ENCODE measurements at regions not wholly inside any gene's neighbourhood (a gene's known extent, or its start where the extent isn't known, plus 50 kb on each side); places are given as distances from the start of the nearest gene placed in this dataset.
"Not testable (repeated sequence)": the region's sequence is repeated elsewhere in the genome, so short reads cannot be mapped to it uniquely, and the experiment has no call there.

GRCh38 chr5:154674029-154674428 lies 81.1 kb upstream of the LARP1 start:
- H3K27me3 ChIP-seq (ENCODE audit: control insufficient read depth in 4 of 4, insufficient read depth in 4 of 4, low read length in 3 of 4) = no peaks in the 10 kb centered on the region
- no peaks in the 10 kb centered on the region for H3K9me3 ChIP-seq (ENCODE audit: control insufficient read depth in 4 of 4, low read length in 3 of 4)
- no peak overlapping the region for H3K4me3 ChIP-seq (ENCODE audit: low read depth in 1 of 3, low read length in 3 of 3)
- H3K27ac ChIP-seq (ENCODE audit: low read depth in 1 of 2, low read length in 2 of 2) = no peak overlapping the region
- no peak for TF ChIP-seq MAX (IDR thresholded peaks at IDR 0.05)
- no peak for TF ChIP-seq HNF4G (IDR thresholded peaks at IDR 0.05)
- no peak for TF ChIP-seq SP1 (IDR thresholded peaks at IDR 0.05)
- TF ChIP-seq RXRA (IDR thresholded peaks at IDR 0.05) = no peak
- TF ChIP-seq FOXA2 (IDR thresholded peaks at IDR 0.05) = no peak
- TF ChIP-seq NR2F2 (IDR thresholded peaks at IDR 0.05) = no peak
- no peak for TF ChIP-seq FOXA1 (IDR thresholded peaks at IDR 0.05)
- TF ChIP-seq GABPA (IDR thresholded peaks at IDR 0.05 in 1 of 2, conservative IDR thresholded peaks at IDR 0.05 in 1 of 2) = no peak
- TF ChIP-seq EGR1 (IDR thresholded peaks at IDR 0.05; ENCODE audit: low read depth in 2 of 2) = no peak
- TF ChIP-seq RAD21 (IDR thresholded peaks at IDR 0.05) = no peak
- TF ChIP-seq ZBTB33 (IDR thresholded peaks at IDR 0.05) = no peak
- WGBS = 93% methylated on average over 2 of the region's 2 CpGs
- H3K4me1 ChIP-seq (ENCODE audit: control insufficient read depth in 4 of 4, insufficient read depth in 4 of 4, low read length in 3 of 4) = no peaks in the 10 kb centered on the region
- DNase-seq (ENCODE audit: low spot score) = no peak
- no peak overlapping the region for H3K9ac ChIP-seq (ENCODE audit: low read depth in 1 of 2, low read length in 2 of 2)
- no peaks in the 10 kb centered on the region for H3K36me3 ChIP-seq (ENCODE audit: control insufficient read depth in 4 of 4, insufficient read depth in 3 of 4, low read depth in 1 of 4, low read length in 3 of 4)

- H3K4me3 ChIP-seq (ENCODE audit: low read depth in 1 of 3, low read length in 3 of 3) = no peak overlapping the region
- peaks cover 0 to under 1% (median 0%) of the 10 kb centered on the region in 4 donors for H3K9me3 ChIP-seq (ENCODE audit: control insufficient read depth in 4 of 4, low read length in 3 of 4)
- TF ChIP-seq RAD21 (IDR thresholded peaks at IDR 0.05) = no peak
- TF ChIP-seq SP1 (IDR thresholded peaks at IDR 0.05) = no peak
- TF ChIP-seq TAF1 (conservative IDR thresholded peaks at IDR 0.05) = no peak
- TF ChIP-seq REST (IDR thresholded peaks at IDR 0.05) = no peak
- TF ChIP-seq ATF3 (IDR thresholded peaks at IDR 0.05) = no peak
- TF ChIP-seq HNF4G (IDR thresholded peaks at IDR 0.05) = no peak
- TF ChIP-seq CTCF (IDR thresholded peaks at IDR 0.05; ENCODE audit: low read depth, low read length, missing input control) = no peak
- no peaks in the 10 kb centered on the region for H3K4me1 ChIP-seq (ENCODE audit: control insufficient read depth in 4 of 4, insufficient read depth in 4 of 4, low read length in 3 of 4)
- no peak overlapping the region for H3K27ac ChIP-seq (ENCODE audit: low read depth in 1 of 2, low read length in 2 of 2)
- peaks cover 0 to 2% (median 0%) of the 10 kb centered on the region in 4 donors for H3K36me3 ChIP-seq (ENCODE audit: control insufficient read depth in 4 of 4, insufficient read depth in 3 of 4, low read depth in 1 of 4, low read length in 3 of 4)
- whole genome bisulfite sequencing = 69% methylated on average over 4 of the region's 4 CpGs
- H3K9ac ChIP-seq (ENCODE audit: low read depth in 1 of 2, low read length in 2 of 2) = no peak overlapping the region
- DNase-seq (ENCODE audit: low spot score) = no peak
- no peaks in the 10 kb centered on the region for H3K27me3 ChIP-seq (ENCODE audit: control insufficient read depth in 4 of 4, insufficient read depth in 4 of 4, low read length in 3 of 4)
These were observed 81.7 kb upstream of the LARP1 start for GRCh38 chr5:154673506-154673905.

GRCh38 chr5:154669913-154670312 lies 85.3 kb upstream of the LARP1 start:
- 96% methylated on average over 8 of the region's 8 CpGs for WGBS
- H3K36me3 ChIP-seq (ENCODE audit: control insufficient read depth in 4 of 4, insufficient read depth in 3 of 4, low read depth in 1 of 4, low read length in 3 of 4); H3K9ac ChIP-seq (ENCODE audit: low read depth in 1 of 2, low read length in 2 of 2); H3K4me1 ChIP-seq (ENCODE audit: control insufficient read depth in 4 of 4, insufficient read depth in 4 of 4, low read length in 3 of 4); H3K27ac ChIP-seq (ENCODE audit: low read depth in 1 of 2, low read length in 2 of 2); H3K4me3 ChIP-seq (ENCODE audit: low read depth in 1 of 3, low read length in 3 of 3); H3K27me3 ChIP-seq (ENCODE audit: control insufficient read depth in 4 of 4, insufficient read depth in 4 of 4, low read length in 3 of 4); H3K9me3 ChIP-seq (ENCODE audit: control insufficient read depth in 4 of 4, low read length in 3 of 4); DNase-seq (ENCODE audit: low spot score): not testable (repeated sequence)

Data from liver (tissue), 8 donors.